Fibroblast of gingiva (primary cell): ENCODE measurements at regions not wholly inside any gene's neighbourhood (a gene's known extent, or its start where the extent isn't known, plus 50 kb on each side); places are given as distances from the start of the nearest gene placed in this dataset.

Experiments used
- DNase-seq: peaks from one replicate; pipeline ENCODE4 v3.0.0-alpha.2; 2011; ENCODE audit warnings: low read depth

GRCh38 chr2:2926009-2926857, 451.4 kb downstream of the EIPR1 start:
- DNase-seq, result no peak

GRCh38 chr2:2922156-2922555, 455.5 kb downstream of the EIPR1 start:
- DNase-seq, result no peak

GRCh38 chr2:2921011-2921720, 456.5 kb downstream of the EIPR1 start:
- no peak for DNase-seq

- DNase-seq, result no peak
Measured at GRCh38 chr2:2919574-2920365, 457.8 kb downstream of the EIPR1 start.

GRCh38 chr2:2919026-2919425, 458.6 kb downstream of the EIPR1 start:
- DNase-seq, result no peak

GRCh38 chr2:2916621-2917020, 461.0 kb downstream of the EIPR1 start:
- no peak for DNase-seq

- DNase-seq, result no peak
Measured at GRCh38 chr2:2914252-2914651, 463.4 kb downstream of the EIPR1 start.

- DNase-seq, result no peak
Measured at GRCh38 chr2:2913601-2914120, 464.0 kb downstream of the EIPR1 start.

- DNase-seq, result no peak
Measured at GRCh38 chr2:2912731-2913130, 464.9 kb downstream of the EIPR1 start.

- DNase-seq, result no peak
Measured at GRCh38 chr2:2912293-2912692, 465.3 kb downstream of the EIPR1 start.

GRCh38 chr2:2910259-2910658, 467.4 kb downstream of the EIPR1 start:
- no peak for DNase-seq

GRCh38 chr2:2909086-2910035, 468.3 kb downstream of the EIPR1 start:
- no peak for DNase-seq

GRCh38 chr2:2906091-2906490, 471.5 kb downstream of the EIPR1 start:
- DNase-seq, result no peak

GRCh38 chr2:2904721-2905350, 472.8 kb downstream of the EIPR1 start:
- no peak for DNase-seq

GRCh38 chr2:2902547-2903281, 474.9 kb downstream of the EIPR1 start:
- no peak for DNase-seq

- DNase-seq, result no peak
Measured at GRCh38 chr2:2901384-2902345, 476.0 kb downstream of the EIPR1 start.

- no peak for DNase-seq
Measured at GRCh38 chr2:2899826-2900225, 477.8 kb downstream of the EIPR1 start.

- DNase-seq, result no peak
Measured at GRCh38 chr2:2898744-2899143, 478.9 kb downstream of the EIPR1 start.

- no peak for DNase-seq
Measured at GRCh38 chr2:2896643-2897042, 481.0 kb downstream of the EIPR1 start.
